ENCODE measurements at regions not wholly inside any gene's neighbourhood (a gene's known extent, or its start where the extent isn't known, plus 50 kb on each side); places are given as distances from the start of the nearest gene placed in this dataset.

DNA sequence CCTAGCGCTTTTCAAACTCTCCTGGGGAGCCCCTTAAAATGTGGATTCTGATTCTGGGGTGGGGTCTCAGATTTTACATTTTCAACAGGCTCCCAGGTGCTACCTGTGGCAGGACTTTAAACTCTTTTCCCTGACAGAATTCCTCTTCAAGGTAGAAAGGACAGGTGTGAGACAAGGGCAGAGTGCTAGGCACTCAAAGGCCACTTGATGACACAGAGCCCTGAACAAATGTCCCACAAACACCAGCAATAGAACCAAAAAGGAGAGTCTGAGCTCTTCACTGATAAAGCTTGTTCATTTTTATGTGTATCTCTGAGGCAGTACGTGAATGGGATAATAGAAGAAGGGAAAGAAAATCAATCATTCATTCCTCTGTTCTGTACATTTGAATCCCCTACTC, 77.7 kb upstream of the PELI1 start:
- Histone ChIP-seq H2AFZ (ENCODE audit: low read length) (no peak overlapping the region), H2BK5ac (ENCODE audit: low read depth, low read length) (no peak overlapping the region), H3K9ac (replicated peaks in 1 of 4; ENCODE audit: extremely low read depth in 1 of 4, low read depth in 3 of 4, low read length in 3 of 4) (no peak overlapping the region), H3K9me3 (ENCODE audit: insufficient read depth in 2 of 2, low read depth in 1 of 2, low read length in 1 of 2) (no peaks in the 10 kb centered on the region), H3K14ac (ENCODE audit: insufficient read length) (no peak overlapping the region), H2BK20ac (ENCODE audit: low read length) (no peak overlapping the region), H2BK12ac (ENCODE audit: low read depth, low read length) (no peak overlapping the region), H3K4me3 (ENCODE audit: extremely low read depth in 1 of 4, insufficient read depth in 2 of 4, low read depth in 3 of 4, low read length in 4 of 4) (no peak overlapping the region), H3K27me3 (replicated peaks in 1 of 4; ENCODE audit: control insufficient read depth in 3 of 4, extremely low read depth in 1 of 4, insufficient read depth in 3 of 4, low read length in 3 of 4) (no peaks in the 10 kb centered on the region), H3K4me1 (replicated peaks in 1 of 4; ENCODE audit: control insufficient read depth in 3 of 4, insufficient read depth in 4 of 4, low read length in 3 of 4) (peaks cover 4 to 14% (median 10%) of the 10 kb centered on the region in 4 experiments; a peak in 5 of 7 replicates), H3K23me2 (ENCODE audit: low read depth, low read length) (no peaks in the 10 kb centered on the region), H2BK15ac (ENCODE audit: low read length) (no peak overlapping the region), H4K8ac (ENCODE audit: extremely low read depth, insufficient read depth, low read length) (no peak overlapping the region), H3K27ac (ENCODE audit: low read depth, low read length) (no peak overlapping the region), H3K56ac (replicated peaks; ENCODE audit: insufficient read length, low read depth, low read length) (no peak overlapping the region), H3K4me2 (ENCODE audit: insufficient read depth in 1 of 2, low read depth in 2 of 2, low read length in 2 of 2) (no peak overlapping the region), H3K36me3 (ENCODE audit: control insufficient read depth in 2 of 4, insufficient read depth in 4 of 4, low read length in 3 of 4) (no peaks in the 10 kb centered on the region), H3K18ac (ENCODE audit: extremely low read depth, low read length) (no peak overlapping the region), H3K79me1 (ENCODE audit: low read depth, low read length) (no peaks in the 10 kb centered on the region), H4K20me1 (replicated peaks in 1 of 2; ENCODE audit: control insufficient read depth in 1 of 2, insufficient read depth in 2 of 2, low read length in 2 of 2) (no peaks in the 10 kb centered on the region), H3K79me2 (ENCODE audit: control insufficient read depth in 1 of 2, insufficient read depth in 2 of 2, low read length in 2 of 2) (no peaks in the 10 kb centered on the region), H2AK5ac (ENCODE audit: low read depth, low read length) (no peak overlapping the region), H2BK120ac (replicated peaks; ENCODE audit: low read depth, low read length) (no peak overlapping the region), H3K23ac (ENCODE audit: insufficient read length) (no peak overlapping the region), H4K91ac (replicated peaks; ENCODE audit: insufficient read length, low read length) (no peak overlapping the region), H3K4ac (replicated peaks; ENCODE audit: insufficient read length, low read depth, low read length) (no peak overlapping the region), H4K5ac (ENCODE audit: insufficient read length, low read depth, low read length) (no peak overlapping the region)
- TF ChIP-seq CREB1 (IDR thresholded peaks at IDR 0.05) = no peak
- TF ChIP-seq KDM1A (IDR thresholded peaks at IDR 0.05; ENCODE audit: borderline replicate concordance, low read length) = no peak
- TF ChIP-seq PHF8 (conservative IDR thresholded peaks at IDR 0.05; ENCODE audit: low read depth, low read length) = no peak
- no peak for TF ChIP-seq SIX5 (IDR thresholded peaks at IDR 0.05; ENCODE audit: low read depth, low read length)
- no peak for TF ChIP-seq TAF7 (optimal IDR thresholded peaks at IDR 0.05; ENCODE audit: borderline replicate concordance, low read depth, low read length)
- TF ChIP-seq MAFK (IDR thresholded peaks at IDR 0.05; ENCODE audit: low read depth, low read length) = no peak
- TF ChIP-seq, protein P1, sequence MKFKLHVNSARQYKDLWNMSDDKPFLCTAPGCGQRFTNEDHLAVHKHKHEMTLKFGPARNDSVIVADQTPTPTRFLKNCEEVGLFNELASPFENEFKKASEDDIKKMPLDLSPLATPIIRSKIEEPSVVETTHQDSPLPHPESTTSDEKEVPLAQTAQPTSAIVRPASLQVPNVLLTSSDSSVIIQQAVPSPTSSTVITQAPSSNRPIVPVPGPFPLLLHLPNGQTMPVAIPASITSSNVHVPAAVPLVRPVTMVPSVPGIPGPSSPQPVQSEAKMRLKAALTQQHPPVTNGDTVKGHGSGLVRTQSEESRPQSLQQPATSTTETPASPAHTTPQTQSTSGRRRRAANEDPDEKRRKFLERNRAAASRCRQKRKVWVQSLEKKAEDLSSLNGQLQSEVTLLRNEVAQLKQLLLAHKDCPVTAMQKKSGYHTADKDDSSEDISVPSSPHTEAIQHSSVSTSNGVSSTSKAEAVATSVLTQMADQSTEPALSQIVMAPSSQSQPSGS (IDR thresholded peaks at IDR 0.05; ENCODE audit: low read length) = no peak
- FAIRE-seq (no peak), DNase-seq (ENCODE audit: low read depth in 1 of 2, low spot score in 2 of 2) (no peak)
- 82% methylated on average over 2 of the region's 2 CpGs; no CpG with 5 or more reads in 1 of the 2 experiments for WGBS, 2 experiments (ENCODE audit: extremely low coverage in 1 of 2, insufficient coverage in 1 of 2, insufficient read length in 1 of 2, insufficient replicate concordance in 2 of 2, low coverage in 1 of 2, low lambda C conversion rate in 2 of 2, missing lambda C conversion rate in 1 of 2)
- POLR2A ChIA-PET (ENCODE audit: partially characterized antibody) = interaction anchor here (1.2 to 2.8 kb wide), 2 partner anchors 30 to 45 kb away, joined by 4 to 10 read pairs; no protein-coding TSS in a partner anchor
- CTCF ChIA-PET (ENCODE audit: partially characterized antibody) = interaction anchor here (0.7 to 7.6 kb wide), 3 partner anchors 7 to 108 kb away, joined by 3 to 39 read pairs (median 7); no protein-coding TSS in a partner anchor

Measured in H1 (cell line).